HFF-Myc (cell line): ENCODE measurements at regions not wholly inside any gene's neighbourhood (a gene's known extent, or its start where the extent isn't known, plus 50 kb on each side); places are given as distances from the start of the nearest gene placed in this dataset.

Experiments used
- DNase-seq: peaks from one replicate; pipeline ENCODE4 v3.0.0-alpha.2; 2011; ENCODE audit warnings: low read depth; ENCODE audit errors: extremely low read depth
- H3K4me3 ChIP-seq: replicated peaks from 2 replicates; pipeline ENCODE4 v1.5.1; 2011; ENCODE audit warnings: low read depth, mild to moderate bottlenecking, control low read depth, low read length
- TF ChIP-seq, protein P1 (sequence below): IDR thresholded peaks from 2 replicates; pipeline ENCODE4 v1.5.1; 2012; ENCODE audit warnings: mild to moderate bottlenecking, low read depth, low read length, control low read depth; ENCODE audit errors: missing control alignments

DNA sequence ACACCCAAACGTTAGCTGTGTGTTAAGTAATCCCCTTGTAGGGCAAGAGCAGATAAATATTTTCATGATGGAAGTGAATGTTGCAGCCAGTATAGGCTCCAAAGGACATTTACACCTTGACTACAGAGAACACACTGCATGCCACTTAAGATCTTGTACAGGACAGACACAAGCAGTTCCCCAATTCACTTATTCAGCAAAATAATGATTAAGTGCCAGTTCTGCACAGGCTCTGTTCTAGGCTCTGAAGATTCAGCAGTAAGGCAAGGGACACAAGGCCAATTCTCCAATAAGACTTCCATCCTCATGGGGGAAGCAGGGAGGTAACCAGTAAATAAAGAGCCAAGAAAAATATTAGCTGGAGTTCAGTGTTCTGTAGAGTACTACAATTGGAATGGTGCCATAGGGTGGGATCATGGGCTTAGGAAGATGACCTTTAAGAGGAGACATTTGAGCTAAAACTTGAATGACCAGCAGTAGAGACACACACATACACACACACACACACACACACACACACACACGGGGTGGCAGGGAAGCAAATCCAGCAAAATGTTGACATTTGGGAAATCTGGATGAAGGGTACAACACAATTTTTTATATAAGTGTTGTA, 199.9 kb upstream of the JUN start:
- TF ChIP-seq, protein P1, sequence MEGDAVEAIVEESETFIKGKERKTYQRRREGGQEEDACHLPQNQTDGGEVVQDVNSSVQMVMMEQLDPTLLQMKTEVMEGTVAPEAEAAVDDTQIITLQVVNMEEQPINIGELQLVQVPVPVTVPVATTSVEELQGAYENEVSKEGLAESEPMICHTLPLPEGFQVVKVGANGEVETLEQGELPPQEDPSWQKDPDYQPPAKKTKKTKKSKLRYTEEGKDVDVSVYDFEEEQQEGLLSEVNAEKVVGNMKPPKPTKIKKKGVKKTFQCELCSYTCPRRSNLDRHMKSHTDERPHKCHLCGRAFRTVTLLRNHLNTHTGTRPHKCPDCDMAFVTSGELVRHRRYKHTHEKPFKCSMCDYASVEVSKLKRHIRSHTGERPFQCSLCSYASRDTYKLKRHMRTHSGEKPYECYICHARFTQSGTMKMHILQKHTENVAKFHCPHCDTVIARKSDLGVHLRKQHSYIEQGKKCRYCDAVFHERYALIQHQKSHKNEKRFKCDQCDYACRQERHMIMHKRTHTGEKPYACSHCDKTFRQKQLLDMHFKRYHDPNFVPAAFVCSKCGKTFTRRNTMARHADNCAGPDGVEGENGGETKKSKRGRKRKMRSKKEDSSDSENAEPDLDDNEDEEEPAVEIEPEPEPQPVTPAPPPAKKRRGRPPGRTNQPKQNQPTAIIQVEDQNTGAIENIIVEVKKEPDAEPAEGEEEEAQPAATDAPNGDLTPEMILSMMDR = no peak
- H3K4me3 ChIP-seq = no peak overlapping the region

DNA sequence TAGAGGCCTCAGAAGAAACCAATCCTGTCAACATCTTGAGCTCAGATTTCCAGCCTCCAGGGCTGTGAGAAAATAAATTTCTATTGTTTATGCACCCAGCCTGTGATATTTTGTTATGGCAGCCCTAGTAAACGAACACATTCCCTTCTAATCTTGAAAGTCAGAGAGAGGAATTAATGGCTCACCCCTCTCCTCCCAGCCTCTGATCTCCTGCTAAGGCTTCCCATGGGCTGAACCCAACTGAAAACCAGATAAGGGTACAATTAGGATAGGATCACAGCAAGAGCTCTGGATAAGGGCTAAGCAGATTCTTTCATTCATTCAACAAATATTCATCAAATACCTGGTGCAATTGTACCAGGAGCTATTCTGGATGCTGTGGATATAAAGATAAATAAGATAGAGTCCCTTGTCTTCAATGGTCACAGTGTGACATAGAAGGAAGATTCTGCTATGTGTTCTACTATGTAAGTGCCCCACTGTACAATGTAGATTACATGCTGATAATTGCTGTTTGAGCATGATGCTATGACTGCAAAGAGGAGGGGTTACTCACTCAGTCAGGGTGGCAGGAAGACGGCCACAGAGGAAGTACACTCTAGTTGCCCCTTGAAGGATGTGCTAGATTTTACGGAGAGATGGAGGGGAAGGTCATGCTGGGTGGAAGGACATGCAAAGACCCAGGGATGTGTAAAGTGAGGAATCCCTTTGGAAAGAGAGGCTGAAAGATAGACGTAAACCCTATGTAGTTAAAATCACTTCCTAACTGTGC, 203.3 kb upstream of the JUN start:
- TF ChIP-seq, protein P1 = no peak
- H3K4me3 ChIP-seq = no peak overlapping the region
- DNase-seq = no peak

More for the DNA sequence above, 199.9 kb upstream of the JUN start:
- DNase-seq = no peak

DNA sequence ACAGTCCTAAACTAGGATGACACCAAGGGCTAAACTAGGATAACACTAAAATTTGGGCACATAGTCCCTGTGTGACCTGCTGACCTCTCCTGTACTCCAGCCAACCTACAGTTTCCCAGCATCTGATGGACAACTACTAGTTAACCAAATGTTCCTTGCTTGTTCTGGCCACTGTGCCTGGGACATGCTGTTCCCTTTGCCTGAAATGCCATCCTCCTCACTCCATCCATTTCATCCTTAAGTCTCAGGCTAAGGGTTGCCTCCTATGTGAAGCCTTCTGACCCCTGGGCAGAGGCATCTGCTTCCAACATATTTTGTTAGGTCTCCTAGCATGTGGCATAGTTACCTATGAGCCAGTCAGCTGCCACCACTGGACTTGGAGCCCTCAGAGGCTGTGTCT, 204.9 kb upstream of the JUN start:
- H3K4me3 ChIP-seq = no peak overlapping the region
- DNase-seq = no peak
- TF ChIP-seq, protein P1 = no peak

DNA sequence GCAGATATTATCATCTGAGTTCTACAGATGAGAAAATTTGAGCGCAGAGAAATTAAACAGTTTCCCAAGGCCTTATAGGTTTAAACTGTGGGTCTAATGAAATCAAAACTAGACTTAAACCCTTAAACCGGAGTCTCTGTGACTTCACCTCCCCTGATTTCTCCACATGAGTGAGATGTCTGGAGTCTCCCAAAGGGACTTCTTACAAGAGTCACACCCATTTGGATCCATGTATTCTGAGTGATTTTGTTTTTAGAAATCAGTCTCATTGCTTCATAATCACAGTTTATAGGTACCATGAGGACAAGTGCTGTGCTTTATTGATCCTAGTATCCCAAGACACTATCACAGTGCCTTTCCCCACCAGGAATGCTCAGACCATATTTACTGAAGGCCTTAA, 206.0 kb upstream of the JUN start:
- DNase-seq = no peak
- TF ChIP-seq, protein P1 = no peak
- no peak overlapping the region for H3K4me3 ChIP-seq

DNA sequence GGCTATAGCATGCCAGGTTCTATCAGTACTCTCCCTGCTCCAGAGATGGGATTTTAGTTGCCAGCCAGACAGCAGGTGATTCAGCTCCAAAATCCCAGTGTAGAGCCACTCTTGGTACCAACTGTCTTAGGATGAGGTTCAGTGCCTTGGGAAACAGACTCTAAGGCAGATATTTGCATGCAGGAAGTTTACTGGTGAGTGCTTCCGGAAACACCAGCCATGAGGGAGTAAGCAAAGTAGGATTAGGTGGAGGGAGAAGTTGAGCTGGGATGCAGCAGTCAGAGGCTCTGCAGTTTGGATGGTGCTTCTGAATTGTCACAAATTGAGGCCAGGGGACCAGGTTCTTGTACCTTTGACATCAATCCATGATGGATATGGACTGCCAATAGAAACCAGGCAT, 207.5 kb upstream of the JUN start:
- no peak for DNase-seq
- TF ChIP-seq, protein P1 = no peak
- H3K4me3 ChIP-seq = no peak overlapping the region

DNA sequence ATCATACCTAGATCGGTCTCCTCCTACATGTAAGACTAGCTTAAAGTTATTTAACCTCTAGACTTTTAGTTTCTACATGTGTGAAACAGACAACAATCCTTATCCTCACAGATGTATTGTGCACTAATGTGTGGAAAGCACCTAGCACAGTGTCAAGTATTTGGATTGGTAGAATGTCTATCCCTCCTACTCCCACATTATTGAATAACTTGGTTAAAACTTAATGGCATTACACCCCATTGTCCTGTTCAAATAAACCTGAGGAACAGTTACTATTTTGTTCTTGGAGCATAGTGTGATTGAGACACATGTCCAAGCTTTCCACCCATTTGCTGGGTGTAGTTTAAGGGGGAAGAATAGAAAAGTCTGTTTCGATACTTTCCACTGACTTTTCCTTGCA, 208.8 kb upstream of the JUN start:
- H3K4me3 ChIP-seq = no peak overlapping the region
- TF ChIP-seq, protein P1 = no peak

More for the DNA sequence above, 208.8 kb upstream of the JUN start:
- DNase-seq = no peak
